ENCODE measurements at regions not wholly inside any gene's neighbourhood (a gene's known extent, or its start where the extent isn't known, plus 50 kb on each side); places are given as distances from the start of the nearest gene placed in this dataset.

- TF ChIP-seq CTCF (IDR thresholded peaks at IDR 0.05) (no peak), POLR2A (IDR thresholded peaks at IDR 0.05) (no peak)
Observed at GRCh38 chr2:18684206-18685038, 95.1 kb upstream of the NT5C1B start.
